ENCODE measurements at regions not wholly inside any gene's neighbourhood (a gene's known extent, or its start where the extent isn't known, plus 50 kb on each side); places are given as distances from the start of the nearest gene placed in this dataset.

DNA sequence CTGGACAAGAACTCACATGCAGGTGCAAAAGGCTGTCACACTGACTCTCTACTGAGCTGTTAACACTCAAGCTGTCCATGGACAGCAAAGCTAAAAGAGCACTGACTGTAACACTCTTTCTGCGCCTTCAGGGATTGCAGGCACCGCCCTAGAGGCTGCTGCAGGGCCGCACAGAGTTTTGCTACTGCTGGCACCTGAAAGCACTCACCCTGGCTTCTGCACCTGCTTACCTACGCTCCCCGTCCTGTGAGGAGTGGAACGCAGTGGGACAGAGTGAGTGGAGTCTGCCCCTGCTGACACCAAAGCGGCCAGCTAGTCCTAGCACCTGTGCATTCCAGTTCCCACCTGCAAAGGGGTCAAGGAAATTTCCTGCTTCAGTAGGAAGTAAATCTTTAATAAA lies 941.3 kb downstream of the DIPK2A start:
- TF ChIP-seq, protein P1, sequence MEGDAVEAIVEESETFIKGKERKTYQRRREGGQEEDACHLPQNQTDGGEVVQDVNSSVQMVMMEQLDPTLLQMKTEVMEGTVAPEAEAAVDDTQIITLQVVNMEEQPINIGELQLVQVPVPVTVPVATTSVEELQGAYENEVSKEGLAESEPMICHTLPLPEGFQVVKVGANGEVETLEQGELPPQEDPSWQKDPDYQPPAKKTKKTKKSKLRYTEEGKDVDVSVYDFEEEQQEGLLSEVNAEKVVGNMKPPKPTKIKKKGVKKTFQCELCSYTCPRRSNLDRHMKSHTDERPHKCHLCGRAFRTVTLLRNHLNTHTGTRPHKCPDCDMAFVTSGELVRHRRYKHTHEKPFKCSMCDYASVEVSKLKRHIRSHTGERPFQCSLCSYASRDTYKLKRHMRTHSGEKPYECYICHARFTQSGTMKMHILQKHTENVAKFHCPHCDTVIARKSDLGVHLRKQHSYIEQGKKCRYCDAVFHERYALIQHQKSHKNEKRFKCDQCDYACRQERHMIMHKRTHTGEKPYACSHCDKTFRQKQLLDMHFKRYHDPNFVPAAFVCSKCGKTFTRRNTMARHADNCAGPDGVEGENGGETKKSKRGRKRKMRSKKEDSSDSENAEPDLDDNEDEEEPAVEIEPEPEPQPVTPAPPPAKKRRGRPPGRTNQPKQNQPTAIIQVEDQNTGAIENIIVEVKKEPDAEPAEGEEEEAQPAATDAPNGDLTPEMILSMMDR (IDR thresholded peaks at IDR 0.05): no peak
- TF ChIP-seq POLR2AphosphoS5 (IDR thresholded peaks at IDR 0.05; ENCODE audit: insufficient read depth in 1 of 2, low read depth in 1 of 2) (no peak), POLR2A (IDR thresholded peaks at IDR 0.05) (no peak)
